HG03139 (cell line): ENCODE measurements at regions not wholly inside any gene's neighbourhood (a gene's known extent, or its start where the extent isn't known, plus 50 kb on each side); places are given as distances from the start of the nearest gene placed in this dataset.
"Not testable (repeated sequence)": the region's sequence is repeated elsewhere in the genome, so short reads cannot be mapped to it uniquely, and the experiment has no call there.

ENCODE experiments used
- ATAC-seq: cut with Tn5 transposase; IDR thresholded peaks from one replicate; pipeline ENCODE4 v1.9.1; 2021; ENCODE audit not compliant: unreplicated experiment

- no peak for ATAC-seq
Measured at GRCh38 chr2:223283329-223283728, 231.3 kb downstream of the KCNE4 start.

- ATAC-seq: no peak
Measured at GRCh38 chr2:223283771-223284170, 231.8 kb downstream of the KCNE4 start.

- no peak for ATAC-seq
Measured at GRCh38 chr2:223285370-223286265, 233.6 kb downstream of the KCNE4 start.

GRCh38 chr2:223294756-223295155 lies 242.8 kb downstream of the KCNE4 start:
- ATAC-seq: no peak

- no peak for ATAC-seq
Measured at GRCh38 chr2:223297788-223298187, 245.8 kb downstream of the KCNE4 start.

- not testable (repeated sequence) for ATAC-seq
Measured at GRCh38 chr2:223298329-223298728, 246.3 kb downstream of the KCNE4 start.

GRCh38 chr2:223300326-223300725 lies 248.3 kb downstream of the KCNE4 start:
- ATAC-seq: no peak

- ATAC-seq: no peak
Measured at GRCh38 chr2:223306371-223306770, 254.4 kb downstream of the KCNE4 start.

- no peak for ATAC-seq
Measured at GRCh38 chr2:223311889-223312680, 260.1 kb downstream of the KCNE4 start.

- ATAC-seq: no peak
Measured at GRCh38 chr2:223313101-223313500, 261.1 kb downstream of the KCNE4 start.

GRCh38 chr2:223314811-223315210 lies 262.8 kb downstream of the KCNE4 start:
- no peak for ATAC-seq

- ATAC-seq: no peak
Measured at GRCh38 chr2:223315813-223316212, 263.8 kb downstream of the KCNE4 start.

- ATAC-seq: no peak
Measured at GRCh38 chr2:223316342-223316741, 264.4 kb downstream of the KCNE4 start.

GRCh38 chr2:223319601-223320000 lies 267.6 kb downstream of the KCNE4 start:
- ATAC-seq: no peak

GRCh38 chr2:223324402-223324801 lies 272.4 kb downstream of the KCNE4 start:
- ATAC-seq: no peak

GRCh38 chr2:223328578-223328977 lies 273.6 kb downstream of the SCG2 start:
- no peak for ATAC-seq

- not testable (repeated sequence) for ATAC-seq
Measured at GRCh38 chr2:223330747-223331146, 271.4 kb downstream of the SCG2 start.

- no peak for ATAC-seq
Measured at GRCh38 chr2:223338016-223338415, 264.1 kb downstream of the SCG2 start.

GRCh38 chr2:223357076-223357475 lies 245.1 kb downstream of the SCG2 start:
- no peak for ATAC-seq

GRCh38 chr2:223363085-223363484 lies 239.1 kb downstream of the SCG2 start:
- no peak for ATAC-seq

- no peak for ATAC-seq
Measured at GRCh38 chr2:223365158-223365679, 236.9 kb downstream of the SCG2 start.

- ATAC-seq: no peak
Measured at GRCh38 chr2:223366566-223366965, 235.6 kb downstream of the SCG2 start.
